ENCODE measurements at regions not wholly inside any gene's neighbourhood (a gene's known extent, or its start where the extent isn't known, plus 50 kb on each side); places are given as distances from the start of the nearest gene placed in this dataset.
A peak's percentile ranks its signal among the peaks of the same experiment; 100 is the strongest.

GRCh38 chr11:87743007-87743406 is 432.2 kb downstream of the RAB38 start:
- Histone ChIP-seq H3K4me2 (ENCODE audit: insufficient read depth in 1 of 2, low read depth in 2 of 2, low read length in 2 of 2) (no peak overlapping the region), H3K27me3 (replicated peaks in 1 of 4; ENCODE audit: control insufficient read depth in 3 of 4, extremely low read depth in 1 of 4, insufficient read depth in 3 of 4, low read length in 3 of 4) (no peaks in the 10 kb centered on the region), H4K5ac (ENCODE audit: insufficient read length, low read depth, low read length) (no peak overlapping the region), H2BK20ac (ENCODE audit: low read length) (no peak overlapping the region), H4K8ac (ENCODE audit: extremely low read depth, insufficient read depth, low read length) (no peak overlapping the region), H2AFZ (ENCODE audit: low read length) (no peak overlapping the region), H3K36me3 (ENCODE audit: control insufficient read depth in 2 of 4, insufficient read depth in 4 of 4, low read length in 3 of 4) (no peaks in the 10 kb centered on the region), H4K20me1 (replicated peaks in 1 of 2; ENCODE audit: control insufficient read depth in 1 of 2, insufficient read depth in 2 of 2, low read length in 2 of 2) (no peaks in the 10 kb centered on the region), H3K14ac (ENCODE audit: insufficient read length) (no peak overlapping the region), H3K18ac (ENCODE audit: extremely low read depth, low read length) (no peak overlapping the region), H3K27ac (ENCODE audit: low read depth, low read length) (no peak overlapping the region), H4K91ac (replicated peaks; ENCODE audit: insufficient read length, low read length) (no peak overlapping the region), H2AK5ac (ENCODE audit: low read depth, low read length) (no peak overlapping the region), H3K23me2 (ENCODE audit: low read depth, low read length) (no peaks in the 10 kb centered on the region), H3K9me3 (ENCODE audit: insufficient read depth in 2 of 2, low read depth in 1 of 2, low read length in 1 of 2) (no peaks in the 10 kb centered on the region; a peak in 1 of 4 replicates), H3K9ac (replicated peaks in 1 of 4; ENCODE audit: extremely low read depth in 1 of 4, low read depth in 3 of 4, low read length in 3 of 4) (no peak overlapping the region), H2BK120ac (replicated peaks; ENCODE audit: low read depth, low read length) (no peak overlapping the region), H3K4me3 (ENCODE audit: extremely low read depth in 1 of 4, insufficient read depth in 2 of 4, low read depth in 3 of 4, low read length in 4 of 4) (no peak overlapping the region), H3K4ac (replicated peaks; ENCODE audit: insufficient read length, low read depth, low read length) (no peak overlapping the region), H3K79me1 (ENCODE audit: low read depth, low read length) (no peaks in the 10 kb centered on the region), H3K56ac (replicated peaks; ENCODE audit: insufficient read length, low read depth, low read length) (no peak overlapping the region), H3K79me2 (ENCODE audit: control insufficient read depth in 1 of 2, insufficient read depth in 2 of 2, low read length in 2 of 2) (no peaks in the 10 kb centered on the region), H3K4me1 (replicated peaks in 1 of 4; ENCODE audit: control insufficient read depth in 3 of 4, insufficient read depth in 4 of 4, low read length in 3 of 4) (no peaks in the 10 kb centered on the region), H2BK12ac (ENCODE audit: low read depth, low read length) (no peak overlapping the region), H2BK15ac (ENCODE audit: low read length) (no peak overlapping the region), H3K23ac (ENCODE audit: insufficient read length) (no peak overlapping the region), H2BK5ac (ENCODE audit: low read depth, low read length) (no peak overlapping the region)
- FAIRE-seq = no peak
- POLR2A ChIA-PET (ENCODE audit: partially characterized antibody) = no interaction called here
- DNase-seq (ENCODE audit: low read depth in 1 of 2, low spot score in 2 of 2) = no peak
- CTCF ChIA-PET (ENCODE audit: partially characterized antibody) = interaction anchor here (0.7 to 2.7 kb wide), 14 partner anchors 8 to 787 kb away, joined by 3 to 16 read pairs (median 4); no protein-coding TSS in a partner anchor
- 41% methylated on average over 2 of the region's 2 CpGs; no CpG with 5 or more reads in 1 of the 2 experiments for WGBS, 2 experiments (ENCODE audit: extremely low coverage in 1 of 2, insufficient coverage in 1 of 2, insufficient read length in 1 of 2, insufficient replicate concordance in 2 of 2, low coverage in 1 of 2, low lambda C conversion rate in 2 of 2, missing lambda C conversion rate in 1 of 2)
- TF ChIP-seq RAD21 (IDR thresholded peaks at IDR 0.05 in 1 of 2, conservative IDR thresholded peaks at IDR 0.05 in 1 of 2; ENCODE audit: low read depth in 2 of 2, low read length in 2 of 2) (peak; percentile 65 to 66), KDM1A (IDR thresholded peaks at IDR 0.05; ENCODE audit: borderline replicate concordance, low read length) (no peak), TEAD4 (IDR thresholded peaks at IDR 0.05; ENCODE audit: low read depth, low read length) (peak; percentile 79), CTCF (IDR thresholded peaks at IDR 0.05; ENCODE audit: control extremely low read depth in 1 of 3, insufficient read depth in 1 of 3, low read depth in 1 of 3, low read length in 3 of 3) (peak in 2 of 3 experiments; percentile 45 to 58; a peak in 2 of 4 replicates), POLR2AphosphoS5 (IDR thresholded peaks at IDR 0.05; ENCODE audit: low read depth, low read length) (no peak)
